ENCODE measurements at regions not wholly inside any gene's neighbourhood (a gene's known extent, or its start where the extent isn't known, plus 50 kb on each side); places are given as distances from the start of the nearest gene placed in this dataset.
"Not testable (repeated sequence)": the region's sequence is repeated elsewhere in the genome, so short reads cannot be mapped to it uniquely, and the experiment has no call there.

GRCh38 chr1:230476622-230477003 lies 50.5 kb upstream of the PGBD5 start:
- no peaks in the 10 kb centered on the region for H3K4me1 ChIP-seq (replicated peaks)
- H3K36me3 ChIP-seq, result no peaks in the 10 kb centered on the region
- H3K4me3 ChIP-seq, result no peak overlapping the region
- DNase-seq (ENCODE audit: low spot score), result no peak
- TF ChIP-seq POLR2A (IDR thresholded peaks at IDR 0.05), result no peak
- TF ChIP-seq, protein P1, sequence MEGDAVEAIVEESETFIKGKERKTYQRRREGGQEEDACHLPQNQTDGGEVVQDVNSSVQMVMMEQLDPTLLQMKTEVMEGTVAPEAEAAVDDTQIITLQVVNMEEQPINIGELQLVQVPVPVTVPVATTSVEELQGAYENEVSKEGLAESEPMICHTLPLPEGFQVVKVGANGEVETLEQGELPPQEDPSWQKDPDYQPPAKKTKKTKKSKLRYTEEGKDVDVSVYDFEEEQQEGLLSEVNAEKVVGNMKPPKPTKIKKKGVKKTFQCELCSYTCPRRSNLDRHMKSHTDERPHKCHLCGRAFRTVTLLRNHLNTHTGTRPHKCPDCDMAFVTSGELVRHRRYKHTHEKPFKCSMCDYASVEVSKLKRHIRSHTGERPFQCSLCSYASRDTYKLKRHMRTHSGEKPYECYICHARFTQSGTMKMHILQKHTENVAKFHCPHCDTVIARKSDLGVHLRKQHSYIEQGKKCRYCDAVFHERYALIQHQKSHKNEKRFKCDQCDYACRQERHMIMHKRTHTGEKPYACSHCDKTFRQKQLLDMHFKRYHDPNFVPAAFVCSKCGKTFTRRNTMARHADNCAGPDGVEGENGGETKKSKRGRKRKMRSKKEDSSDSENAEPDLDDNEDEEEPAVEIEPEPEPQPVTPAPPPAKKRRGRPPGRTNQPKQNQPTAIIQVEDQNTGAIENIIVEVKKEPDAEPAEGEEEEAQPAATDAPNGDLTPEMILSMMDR (IDR thresholded peaks at IDR 0.05), result no peak
- TF ChIP-seq POLR2AphosphoS5 (IDR thresholded peaks at IDR 0.05), result no peak
- 86% methylated on average over 14 of the region's 14 CpGs for WGBS
- H3K9me3 ChIP-seq, result no peaks in the 10 kb centered on the region
- intact Hi-C loops (cut with DNase I), result no loop called here
- H3K27ac ChIP-seq, result no peak overlapping the region
- H3K27me3 ChIP-seq (replicated peaks; ENCODE audit: insufficient read depth), result peaks cover 3% of the 10 kb centered on the region

DNA sequence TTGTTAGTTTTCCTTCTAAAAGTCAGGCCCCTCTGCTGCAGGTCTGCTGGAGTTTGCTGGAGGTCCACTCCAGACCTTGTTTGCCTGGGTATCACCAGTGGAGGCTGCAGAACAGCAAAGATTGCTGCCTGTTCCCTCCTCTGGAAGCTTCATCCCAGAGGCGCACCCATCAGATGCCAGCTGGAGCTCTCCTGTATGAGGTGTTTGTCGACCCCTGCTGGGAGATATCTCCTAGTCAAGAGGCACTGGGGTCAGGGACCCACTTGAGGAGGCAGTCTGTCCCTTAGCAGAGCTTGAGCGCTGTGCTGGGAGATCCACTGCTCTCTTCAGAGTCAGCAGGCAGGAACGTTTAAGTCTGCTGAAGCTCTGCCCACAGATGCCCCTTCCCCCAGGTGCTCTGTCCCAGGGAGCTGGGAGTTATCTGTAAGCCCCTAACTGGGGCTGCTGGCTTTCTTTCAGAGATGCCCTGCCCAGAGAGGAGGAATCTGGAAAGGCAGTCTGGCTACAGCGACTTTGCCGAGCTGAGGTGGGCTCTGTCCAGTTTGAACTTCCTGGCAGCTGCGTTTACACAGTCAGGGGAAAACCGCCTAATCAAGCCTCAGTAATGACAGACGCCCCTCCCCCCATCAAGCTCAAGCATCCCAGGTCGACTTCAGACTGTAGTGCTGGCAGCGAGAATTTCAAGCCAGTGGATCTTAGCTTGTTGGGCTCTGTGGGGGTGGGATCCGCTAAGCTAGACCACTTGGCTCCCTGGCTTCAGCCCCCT lies 49.9 kb upstream of the PGBD5 start:
- DNase-seq (ENCODE audit: low spot score); intact Hi-C loops (cut with DNase I); H3K36me3 ChIP-seq; H3K9me3 ChIP-seq; H3K4me1 ChIP-seq (replicated peaks); H3K27ac ChIP-seq; H3K27me3 ChIP-seq (replicated peaks; ENCODE audit: insufficient read depth); H3K4me3 ChIP-seq: not testable (repeated sequence)
- WGBS, result 32% methylated on average over 12 of the region's 12 CpGs
